HUES48 (cell line): ENCODE measurements at regions not wholly inside any gene's neighbourhood (a gene's known extent, or its start where the extent isn't known, plus 50 kb on each side); places are given as distances from the start of the nearest gene placed in this dataset.

Experiments used
- H3K27ac ChIP-seq: one replicate; pipeline ENCODE4 v1.7.0; 2013; ENCODE audit warnings: low read depth, low read length, inconsistent platforms
- H3K27me3 ChIP-seq: 2 replicates; pipeline ENCODE4 v1.6.1; 2013; ENCODE audit warnings: mild to moderate bottlenecking, low read length; ENCODE audit not compliant: control insufficient read depth, insufficient read depth
- H3K36me3 ChIP-seq: 2 replicates; pipeline ENCODE4 v1.6.1; 2013; ENCODE audit warnings: low read length; ENCODE audit not compliant: control insufficient read depth, insufficient read depth
- H3K4me1 ChIP-seq: 2 replicates; pipeline ENCODE4 v1.6.1; 2013; ENCODE audit warnings: mild to moderate bottlenecking, low read length; ENCODE audit not compliant: control insufficient read depth, insufficient read depth
- H3K4me3 ChIP-seq: 2 replicates; pipeline ENCODE4 v1.5.1; 2013; ENCODE audit warnings: mild to moderate bottlenecking, low read depth, low read length
- H3K9ac ChIP-seq: 2 replicates; pipeline ENCODE4 v1.6.1; 2013; ENCODE audit warnings: mild to moderate bottlenecking, low read depth, low read length, moderate library complexity
- H3K9me3 ChIP-seq: 2 replicates; pipeline ENCODE4 v1.6.1; 2013; ENCODE audit warnings: low read length; ENCODE audit not compliant: control insufficient read depth, insufficient read depth

- Histone ChIP-seq H3K36me3 (no peaks in the 10 kb centered on the region), H3K9me3 (no peaks in the 10 kb centered on the region), H3K4me3 (no peak overlapping the region), H3K27ac (no peak overlapping the region), H3K4me1 (peaks cover 2% of the 10 kb centered on the region; the same call in 1 of the 2 replicates), H3K9ac (no peak overlapping the region), H3K27me3 (no peaks in the 10 kb centered on the region)
Measured at GRCh38 chr5:167634432-167634831, 657.0 kb upstream of the WWC1 start.

GRCh38 chr5:167638816-167639215 lies 652.6 kb upstream of the WWC1 start:
- Histone ChIP-seq H3K27me3 (no peaks in the 10 kb centered on the region), H3K27ac (no peak overlapping the region), H3K4me3 (no peak overlapping the region), H3K9ac (no peak overlapping the region), H3K36me3 (no peaks in the 10 kb centered on the region), H3K4me1 (peaks cover 1% of the 10 kb centered on the region; the same call in 1 of the 2 replicates), H3K9me3 (no peaks in the 10 kb centered on the region)

- H3K9me3 ChIP-seq = no peaks in the 10 kb centered on the region
- no peak overlapping the region for H3K27ac ChIP-seq
- no peak overlapping the region for H3K9ac ChIP-seq
- H3K4me3 ChIP-seq = no peak overlapping the region
- H3K36me3 ChIP-seq = no peaks in the 10 kb centered on the region
- H3K27me3 ChIP-seq = no peaks in the 10 kb centered on the region
- no peaks in the 10 kb centered on the region; the same call in 1 of the 2 replicates for H3K4me1 ChIP-seq
Measured at GRCh38 chr5:167639273-167639672, 652.2 kb upstream of the WWC1 start.

GRCh38 chr5:167639766-167640165 lies 651.7 kb upstream of the WWC1 start:
- H3K4me1 ChIP-seq = no peaks in the 10 kb centered on the region; the same call in 1 of the 2 replicates
- no peak overlapping the region for H3K4me3 ChIP-seq
- no peaks in the 10 kb centered on the region for H3K27me3 ChIP-seq
- H3K9me3 ChIP-seq = no peaks in the 10 kb centered on the region
- no peak overlapping the region for H3K9ac ChIP-seq
- no peak overlapping the region for H3K27ac ChIP-seq
- H3K36me3 ChIP-seq = no peaks in the 10 kb centered on the region

GRCh38 chr5:167642181-167642580 lies 649.3 kb upstream of the WWC1 start:
- H3K4me1 ChIP-seq = no peaks in the 10 kb centered on the region; the same call in 1 of the 2 replicates
- no peaks in the 10 kb centered on the region for H3K27me3 ChIP-seq
- no peak overlapping the region for H3K27ac ChIP-seq
- H3K36me3 ChIP-seq = no peaks in the 10 kb centered on the region
- H3K9ac ChIP-seq = no peak overlapping the region
- no peaks in the 10 kb centered on the region for H3K9me3 ChIP-seq
- H3K4me3 ChIP-seq = no peak overlapping the region

- no peak overlapping the region for H3K9ac ChIP-seq
- H3K4me1 ChIP-seq = no peaks in the 10 kb centered on the region; the same call in 1 of the 2 replicates
- H3K36me3 ChIP-seq = no peaks in the 10 kb centered on the region
- H3K27me3 ChIP-seq = no peaks in the 10 kb centered on the region
- no peak overlapping the region for H3K4me3 ChIP-seq
- no peak overlapping the region for H3K27ac ChIP-seq
- no peaks in the 10 kb centered on the region for H3K9me3 ChIP-seq
Measured at GRCh38 chr5:167642779-167643517, 648.5 kb upstream of the WWC1 start.

- Histone ChIP-seq H3K9ac (no peak overlapping the region), H3K9me3 (no peaks in the 10 kb centered on the region), H3K4me3 (no peak overlapping the region), H3K4me1 (no peaks in the 10 kb centered on the region; the same call in 1 of the 2 replicates), H3K27ac (no peak overlapping the region), H3K27me3 (no peaks in the 10 kb centered on the region), H3K36me3 (no peaks in the 10 kb centered on the region)
Measured at GRCh38 chr5:167643631-167644280, 647.7 kb upstream of the WWC1 start.

GRCh38 chr5:167644619-167645018 lies 646.8 kb upstream of the WWC1 start:
- H3K9me3 ChIP-seq = no peaks in the 10 kb centered on the region
- no peak overlapping the region for H3K4me3 ChIP-seq
- H3K9ac ChIP-seq = no peak overlapping the region
- no peak overlapping the region for H3K27ac ChIP-seq
- no peaks in the 10 kb centered on the region for H3K27me3 ChIP-seq
- H3K4me1 ChIP-seq = no peaks in the 10 kb centered on the region; the same call in 1 of the 2 replicates
- H3K36me3 ChIP-seq = no peaks in the 10 kb centered on the region

GRCh38 chr5:167649471-167649870 lies 642.0 kb upstream of the WWC1 start:
- Histone ChIP-seq H3K4me3 (no peak overlapping the region), H3K9ac (no peak overlapping the region)

GRCh38 chr5:167652690-167653089 lies 638.8 kb upstream of the WWC1 start:
- Histone ChIP-seq H3K27ac (no peak overlapping the region), H3K9ac (no peak overlapping the region), H3K27me3 (no peaks in the 10 kb centered on the region), H3K36me3 (no peaks in the 10 kb centered on the region), H3K9me3 (no peaks in the 10 kb centered on the region), H3K4me1 (no peaks in the 10 kb centered on the region), H3K4me3 (no peak overlapping the region)

More at GRCh38 chr5:167649471-167649870, 642.0 kb upstream of the WWC1 start:
- Histone ChIP-seq H3K27ac (no peak overlapping the region), H3K4me1 (no peaks in the 10 kb centered on the region), H3K36me3 (no peaks in the 10 kb centered on the region), H3K27me3 (no peaks in the 10 kb centered on the region), H3K9me3 (no peaks in the 10 kb centered on the region)

GRCh38 chr5:167653645-167654106 lies 637.8 kb upstream of the WWC1 start:
- Histone ChIP-seq H3K27ac (no peak overlapping the region), H3K4me3 (no peak overlapping the region), H3K4me1 (no peaks in the 10 kb centered on the region), H3K36me3 (no peaks in the 10 kb centered on the region), H3K9me3 (no peaks in the 10 kb centered on the region), H3K9ac (no peak overlapping the region), H3K27me3 (no peaks in the 10 kb centered on the region)
